Testis (tissue), 2 donors: ENCODE measurements at regions not wholly inside any gene's neighbourhood (a gene's known extent, or its start where the extent isn't known, plus 50 kb on each side); places are given as distances from the start of the nearest gene placed in this dataset.

ENCODE experiments used
- DNase-seq: peaks from one replicate; pipeline ENCODE4 v3.0.0-alpha.2; 2019
- H3K27ac ChIP-seq, 2 donors: fragments of 200-600 bp; sonication (generic); one replicate each; pipeline ENCODE4 v1.5.1; 2019
- H3K27me3 ChIP-seq: fragments of 200-600 bp; sonication (generic); one replicate; pipeline ENCODE4 v1.5.1; 2019
- H3K36me3 ChIP-seq: fragments of 200-600 bp; sonication (generic); one replicate; pipeline ENCODE4 v1.5.1; 2017; ENCODE audit warnings: low read depth; ENCODE audit errors: missing control alignments
- H3K4me1 ChIP-seq: fragments of 200-600 bp; sonication (generic); one replicate; pipeline ENCODE4 v1.5.1; 2019
- H3K4me3 ChIP-seq, 2 donors: fragments of 200-600 bp; sonication (generic); one replicate each; pipeline ENCODE4 v1.5.1; 2017 to 2019
- H3K9me3 ChIP-seq: fragments of 200-600 bp; sonication (generic); one replicate; pipeline ENCODE4 v1.5.1; 2017
- POLR2A ChIP-seq: fragments of 450-650 bp; IDR thresholded peaks from one replicate; pipeline ENCODE4 v1.6.1; 2017; ENCODE audit warnings: antibody characterized with exemption, mild to moderate bottlenecking, moderate library complexity
- WGBS, 2 donors: methylation state at CpG; one replicate each; pipeline ENCODE4 v1.1.5; 2018; 5-methylcytosine and 5-hydroxymethylcytosine counted together
- intact Hi-C: fragments of 100-400 bp; cut with DNase I; formaldehyde crosslinking; loops from one replicate; pipeline ENCODE4 v1.15.1; 2023; ENCODE audit warnings: low total_unique reads
- TF ChIP-seq, protein P1 (sequence below), 3 experiments: fragments of 450-650 bp in 2 of 3; fragments of 200-600 bp in 1 of 3; sonication (generic) in 1 of 3; IDR thresholded peaks; one replicate each; pipeline ENCODE4 v1.5.1; 2016 to 2019; ENCODE audit warnings: antibody characterized with exemption in 3 of 3, mild to moderate bottlenecking in 2 of 3, moderate library complexity in 1 of 3

DNA sequence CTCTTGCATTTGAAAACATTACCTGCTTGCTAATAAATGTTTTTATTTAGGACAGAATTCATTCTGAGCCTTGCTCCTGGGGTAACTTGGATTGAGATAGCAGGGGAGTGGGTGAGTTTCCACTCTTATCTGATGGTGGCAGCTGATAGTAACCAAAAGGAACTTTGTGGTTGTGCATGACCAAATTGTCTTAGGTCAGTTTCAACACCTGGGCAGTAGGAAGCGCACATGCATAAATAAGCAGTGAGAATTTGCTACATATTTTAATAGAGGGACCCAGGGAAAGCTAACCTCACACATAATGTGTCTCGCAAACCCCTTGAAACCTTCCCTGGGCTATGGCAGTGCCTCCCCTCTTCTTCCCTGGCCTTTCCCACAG, 65.4 kb upstream of the XCR1 start:
- no peaks in the 10 kb centered on the region for H3K9me3 ChIP-seq
- WGBS, 2 donors = 79 to 91% methylated on average over 2 of the region's 2 CpGs

DNA sequence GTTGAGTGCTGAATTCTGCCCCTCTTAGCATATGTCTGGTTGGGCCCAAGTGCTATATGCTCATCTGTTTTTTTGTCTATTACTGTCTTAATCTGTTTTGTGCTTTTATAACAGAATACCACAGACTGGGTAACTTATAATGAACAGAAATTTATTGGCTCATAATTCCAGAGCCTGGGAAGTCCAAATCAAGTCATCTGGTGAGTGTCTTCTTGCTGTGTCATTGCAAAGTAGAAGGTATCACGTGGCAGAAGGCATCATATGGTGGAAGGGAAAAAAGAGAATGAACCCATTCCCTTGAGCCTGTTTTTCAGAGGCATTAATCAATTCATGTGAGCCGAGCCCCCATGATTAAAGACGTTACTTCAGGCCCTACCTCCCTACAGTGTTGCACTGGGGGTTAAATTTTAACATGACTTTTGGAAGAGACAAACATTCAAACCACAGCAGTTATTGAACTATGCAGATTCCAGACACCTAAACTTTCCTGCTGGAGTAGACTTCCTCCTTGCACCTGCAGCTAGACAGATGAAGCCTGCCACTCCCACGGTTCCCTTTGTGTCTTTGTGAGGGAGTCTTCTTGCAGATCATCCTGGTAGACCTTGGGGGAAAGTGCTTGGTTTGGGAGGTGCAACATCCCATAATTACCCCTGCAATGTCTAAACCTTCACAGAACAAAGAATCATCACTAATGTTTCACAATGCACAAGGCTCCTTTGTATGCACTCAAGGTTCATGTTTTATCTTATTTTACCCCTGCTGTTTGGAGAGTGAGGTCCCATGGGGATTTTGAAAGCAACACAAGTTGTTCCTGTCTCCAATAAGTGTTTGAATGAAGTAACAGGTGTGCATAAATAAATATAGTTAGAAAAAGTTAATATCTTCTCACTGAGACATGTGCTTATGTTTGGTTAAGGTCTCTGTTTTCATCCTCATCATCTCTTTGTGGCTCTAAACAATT, 64.7 kb upstream of the XCR1 start:
- Histone ChIP-seq H3K4me1 (no peaks in the 10 kb centered on the region), H3K27ac (no peak overlapping the region), H3K27me3 (no peaks in the 10 kb centered on the region), H3K4me3 (no peak overlapping the region), H3K9me3 (no peaks in the 10 kb centered on the region), H3K36me3 (no peaks in the 10 kb centered on the region)
- WGBS, 2 donors = 64% methylated on average over 4 of the region's 4 CpGs
- TF ChIP-seq, protein P1, sequence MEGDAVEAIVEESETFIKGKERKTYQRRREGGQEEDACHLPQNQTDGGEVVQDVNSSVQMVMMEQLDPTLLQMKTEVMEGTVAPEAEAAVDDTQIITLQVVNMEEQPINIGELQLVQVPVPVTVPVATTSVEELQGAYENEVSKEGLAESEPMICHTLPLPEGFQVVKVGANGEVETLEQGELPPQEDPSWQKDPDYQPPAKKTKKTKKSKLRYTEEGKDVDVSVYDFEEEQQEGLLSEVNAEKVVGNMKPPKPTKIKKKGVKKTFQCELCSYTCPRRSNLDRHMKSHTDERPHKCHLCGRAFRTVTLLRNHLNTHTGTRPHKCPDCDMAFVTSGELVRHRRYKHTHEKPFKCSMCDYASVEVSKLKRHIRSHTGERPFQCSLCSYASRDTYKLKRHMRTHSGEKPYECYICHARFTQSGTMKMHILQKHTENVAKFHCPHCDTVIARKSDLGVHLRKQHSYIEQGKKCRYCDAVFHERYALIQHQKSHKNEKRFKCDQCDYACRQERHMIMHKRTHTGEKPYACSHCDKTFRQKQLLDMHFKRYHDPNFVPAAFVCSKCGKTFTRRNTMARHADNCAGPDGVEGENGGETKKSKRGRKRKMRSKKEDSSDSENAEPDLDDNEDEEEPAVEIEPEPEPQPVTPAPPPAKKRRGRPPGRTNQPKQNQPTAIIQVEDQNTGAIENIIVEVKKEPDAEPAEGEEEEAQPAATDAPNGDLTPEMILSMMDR (IDR thresholded peaks at IDR 0.05) = no peak
- no peak for TF ChIP-seq POLR2A
- no peak for DNase-seq
- intact Hi-C loops = no loop called here

More for the DNA sequence above, 65.4 kb upstream of the XCR1 start:
- TF ChIP-seq, protein P1 (IDR thresholded peaks at IDR 0.05) = no peak
- TF ChIP-seq POLR2A = no peak
- no peak overlapping the region for H3K4me3 ChIP-seq
- no peak overlapping the region for H3K27ac ChIP-seq
- no peaks in the 10 kb centered on the region for H3K27me3 ChIP-seq
- no peaks in the 10 kb centered on the region for H3K36me3 ChIP-seq
- intact Hi-C loops = no loop called here
- no peaks in the 10 kb centered on the region for H3K4me1 ChIP-seq
- no peak for DNase-seq

DNA sequence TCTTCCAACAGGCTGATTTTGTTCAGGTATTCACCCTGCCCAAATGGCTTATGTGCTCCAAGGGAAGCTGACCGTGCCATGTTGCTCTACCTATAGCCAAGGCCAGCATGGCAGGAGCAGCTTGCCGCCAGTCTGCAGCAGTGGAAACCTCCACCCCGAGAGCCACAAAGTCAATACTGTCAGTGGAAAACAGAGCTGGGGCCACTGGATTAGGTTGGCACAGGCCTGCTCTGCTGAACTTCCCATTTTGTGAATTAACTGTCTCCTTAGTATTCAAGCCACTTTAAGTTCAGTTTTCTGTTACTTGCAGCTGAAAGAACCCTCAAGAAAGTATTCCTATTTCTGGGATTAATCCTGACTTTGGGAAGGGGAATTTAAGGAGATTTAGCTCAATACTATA, 63.8 kb upstream of the XCR1 start:
- Histone ChIP-seq H3K4me1 (no peaks in the 10 kb centered on the region), H3K27me3 (no peaks in the 10 kb centered on the region), H3K4me3 (no peak overlapping the region), H3K9me3 (no peaks in the 10 kb centered on the region), H3K27ac (no peak overlapping the region), H3K36me3 (no peaks in the 10 kb centered on the region)
- intact Hi-C loops = no loop called here
- TF ChIP-seq, protein P1 (IDR thresholded peaks at IDR 0.05) = no peak
- no peak for TF ChIP-seq POLR2A
- DNase-seq = no peak
- WGBS, 2 donors = 95 to 100% methylated on average over 3 of the region's 3 CpGs

DNA sequence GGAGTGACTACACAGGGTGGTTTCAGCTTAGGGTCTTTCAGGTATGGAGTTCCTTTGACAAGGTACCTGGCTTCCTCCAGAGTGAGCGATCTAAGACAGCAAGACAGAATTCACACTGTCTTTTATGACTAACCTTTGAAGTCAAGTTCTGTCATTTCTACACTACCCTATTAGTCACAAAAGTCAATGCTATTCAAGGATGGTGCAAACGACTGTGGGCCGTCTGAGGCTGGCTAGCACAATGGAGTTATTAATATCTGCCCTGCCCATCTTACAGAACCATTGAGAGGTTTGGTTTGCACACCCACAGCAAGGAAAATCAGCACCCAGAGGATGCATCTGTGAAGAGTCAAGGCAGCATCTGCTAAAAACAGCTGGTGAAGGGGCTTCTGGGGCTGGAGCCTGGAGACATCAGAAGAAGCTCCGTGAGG, 62.9 kb upstream of the XCR1 start:
- WGBS, 2 donors = 93 to 94% methylated on average over 4 of the region's 4 CpGs
- no peak for DNase-seq
- no peak overlapping the region for H3K4me3 ChIP-seq

More for the DNA sequence above, 62.9 kb upstream of the XCR1 start:
- intact Hi-C loops = no loop called here
- no peaks in the 10 kb centered on the region for H3K36me3 ChIP-seq
- no peaks in the 10 kb centered on the region for H3K9me3 ChIP-seq
- no peak overlapping the region for H3K27ac ChIP-seq
- no peaks in the 10 kb centered on the region for H3K27me3 ChIP-seq
- TF ChIP-seq POLR2A = no peak
- TF ChIP-seq, protein P1 (IDR thresholded peaks at IDR 0.05) = no peak
- H3K4me1 ChIP-seq = peaks cover 6% of the 10 kb centered on the region
